ENCODE measurements at regions not wholly inside any gene's neighbourhood (a gene's known extent, or its start where the extent isn't known, plus 50 kb on each side); places are given as distances from the start of the nearest gene placed in this dataset.

DNA sequence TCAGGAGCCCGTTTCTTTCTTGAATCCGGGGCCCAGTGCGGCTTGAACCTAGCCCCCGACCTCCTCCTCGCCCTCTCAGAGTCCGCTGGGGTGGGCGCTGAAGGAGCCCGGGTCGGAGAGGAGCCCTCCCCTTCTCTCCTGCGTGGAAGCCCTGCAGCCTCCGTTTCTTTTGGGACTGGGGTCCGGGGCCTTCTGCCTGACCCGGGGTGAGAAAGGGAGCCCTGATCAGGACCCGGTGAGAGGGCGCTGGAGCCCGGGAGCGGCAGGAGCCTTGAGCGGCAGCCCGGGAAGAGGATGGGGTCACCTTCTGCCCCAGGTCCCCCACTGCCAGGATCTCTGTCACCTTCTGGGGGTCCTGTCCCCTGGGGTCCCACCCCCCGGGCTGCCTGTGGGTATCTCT lies 162.3 kb downstream of the ZNF33B start:
- no peaks in the 10 kb centered on the region for H3K9me3 ChIP-seq (replicated peaks; ENCODE audit: control insufficient read depth, insufficient read depth, low read length)
- dilution Hi-C loops (cut with MboI; ENCODE audit: extremely low pct_ligation_motif_present, low sequenced_read_pairs), result no loop called here
- H4K20me1 ChIP-seq (replicated peaks; ENCODE audit: control insufficient read depth, extremely low read depth, insufficient read depth, low read length), result no peaks in the 10 kb centered on the region
- FAIRE-seq, result no peak
- no peaks in the 10 kb centered on the region for H3K9me1 ChIP-seq (replicated peaks; ENCODE audit: control insufficient read depth, extremely low read depth, insufficient read depth, low read length)
- H2AFZ ChIP-seq (ENCODE audit: low read depth, low read length), result no peak overlapping the region
- ChIA-PET CTCF (no interaction called here), POLR2A (no interaction called here)
- intact Hi-C loops (cut with micrococcal nuclease), result no loop called here
- BruUV-seq (replicated peaks), result TSS peak; percentile 18
- H3K36me3 ChIP-seq (ENCODE audit: control insufficient read depth in 2 of 2, extremely low read depth in 1 of 2, insufficient read depth in 2 of 2, low read length in 2 of 2), result no peaks in the 10 kb centered on the region
- H3K27me3 ChIP-seq (ENCODE audit: control insufficient read depth in 2 of 2, insufficient read depth in 2 of 2, low read length in 2 of 2), result no peaks in the 10 kb centered on the region
- peak overlapping the region; percentile 10 for H3K4me2 ChIP-seq (ENCODE audit: insufficient read depth, low read length)
- H3K4me3 ChIP-seq (replicated peaks in 1 of 3; ENCODE audit: insufficient read depth in 1 of 3, low read depth in 1 of 3, low read length in 3 of 3), result peak overlapping the region in 2 of 3 experiments; percentile 30 to 40
- DNase-seq (ENCODE audit: low read depth, low spot score), result no peak
- no peak overlapping the region for H3K27ac ChIP-seq (ENCODE audit: insufficient read depth, low read depth, low read length)
- H3K4me1 ChIP-seq (ENCODE audit: control insufficient read depth, extremely low read depth, insufficient read depth, low read length), result no peaks in the 10 kb centered on the region
- no peak for TF ChIP-seq POLR2AphosphoS5 (IDR thresholded peaks at IDR 0.05; ENCODE audit: insufficient read depth, low read depth, low read length)
- no peak for TF ChIP-seq MYC (IDR thresholded peaks at IDR 0.05; ENCODE audit: low read depth, low read length)
- TF ChIP-seq EZH2 (IDR thresholded peaks at IDR 0.05; ENCODE audit: borderline replicate concordance, low read depth, low read length, severe bottlenecking), result no peak
- no peak for TF ChIP-seq GATA2 (IDR thresholded peaks at IDR 0.05; ENCODE audit: insufficient read depth, insufficient read length, low read depth, low read length)
- TF ChIP-seq CTCF (IDR thresholded peaks at IDR 0.05; ENCODE audit: extremely low read depth in 1 of 2, insufficient read depth in 1 of 2, low read depth in 1 of 2, low read length in 2 of 2), result no peak
- no peaks in the 10 kb centered on the region for H3K79me2 ChIP-seq (ENCODE audit: control insufficient read depth, insufficient read depth, low read length)
- H3K9ac ChIP-seq (replicated peaks; ENCODE audit: extremely low read depth, insufficient read depth, low read length), result no peak overlapping the region
